C4-2B (cell line): ENCODE measurements at regions not wholly inside any gene's neighbourhood (a gene's known extent, or its start where the extent isn't known, plus 50 kb on each side); places are given as distances from the start of the nearest gene placed in this dataset.

Experiments
- H3K27ac ChIP-seq: fragments of 450-650 bp; 2 replicates; pipeline ENCODE4 v1.5.1; 2017
- CTCF ChIP-seq: fragments of 450-650 bp; conservative IDR thresholded peaks from 2 replicates; pipeline ENCODE4 v1.5.1; 2017; ENCODE audit warnings: mild to moderate bottlenecking
- ZFX ChIP-seq: fragments of 450-650 bp; IDR thresholded peaks from 2 replicates; pipeline ENCODE4 v1.6.1; 2017

- TF ChIP-seq ZFX: no peak
- no peak for TF ChIP-seq CTCF
- H3K27ac ChIP-seq: no peak overlapping the region
Observed at GRCh38 chr2:83561592-83561991, 897.5 kb downstream of the SUCLG1 start.

DNA sequence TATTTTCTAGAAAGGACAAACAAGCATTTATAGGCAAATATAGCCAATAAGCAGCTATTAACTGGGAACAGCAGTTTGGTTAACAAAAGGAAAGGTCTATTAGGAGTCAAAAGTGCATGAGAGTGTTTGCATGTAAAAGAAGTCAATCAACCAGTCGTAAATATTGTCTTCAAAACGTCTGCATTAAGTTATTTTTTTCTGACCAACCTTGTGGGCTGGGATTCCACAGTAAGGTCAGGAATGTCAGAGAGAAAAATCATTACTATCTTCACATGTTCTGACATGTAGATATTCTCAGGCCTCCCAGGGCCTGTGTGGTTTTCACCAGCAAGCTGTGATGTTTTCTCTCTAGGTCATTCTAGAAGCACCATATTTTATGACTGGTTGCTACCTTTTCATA lies 922.5 kb downstream of the SUCLG1 start:
- no peak overlapping the region for H3K27ac ChIP-seq
- no peak for TF ChIP-seq ZFX
- TF ChIP-seq CTCF: no peak

DNA sequence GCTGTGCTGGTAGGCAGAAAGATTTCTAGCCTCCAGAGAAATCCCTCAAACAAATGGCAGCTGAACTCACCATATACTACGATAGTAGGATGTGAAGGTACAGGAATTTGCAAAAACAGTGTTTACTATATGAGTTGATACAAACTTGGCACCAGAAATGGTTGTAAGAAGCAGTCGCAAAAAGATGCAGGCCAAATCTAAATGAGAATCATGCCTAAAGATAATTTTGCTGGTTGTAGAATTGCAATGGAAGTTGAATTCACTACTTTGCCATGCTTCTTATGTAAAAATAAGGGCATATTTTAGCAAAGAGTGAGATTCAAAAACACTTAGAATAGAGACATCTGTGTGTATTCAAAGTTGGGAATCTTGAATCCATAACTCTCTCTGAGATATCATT lies 924.7 kb downstream of the SUCLG1 start:
- H3K27ac ChIP-seq: no peak overlapping the region
- TF ChIP-seq CTCF (no peak), ZFX (no peak)

DNA sequence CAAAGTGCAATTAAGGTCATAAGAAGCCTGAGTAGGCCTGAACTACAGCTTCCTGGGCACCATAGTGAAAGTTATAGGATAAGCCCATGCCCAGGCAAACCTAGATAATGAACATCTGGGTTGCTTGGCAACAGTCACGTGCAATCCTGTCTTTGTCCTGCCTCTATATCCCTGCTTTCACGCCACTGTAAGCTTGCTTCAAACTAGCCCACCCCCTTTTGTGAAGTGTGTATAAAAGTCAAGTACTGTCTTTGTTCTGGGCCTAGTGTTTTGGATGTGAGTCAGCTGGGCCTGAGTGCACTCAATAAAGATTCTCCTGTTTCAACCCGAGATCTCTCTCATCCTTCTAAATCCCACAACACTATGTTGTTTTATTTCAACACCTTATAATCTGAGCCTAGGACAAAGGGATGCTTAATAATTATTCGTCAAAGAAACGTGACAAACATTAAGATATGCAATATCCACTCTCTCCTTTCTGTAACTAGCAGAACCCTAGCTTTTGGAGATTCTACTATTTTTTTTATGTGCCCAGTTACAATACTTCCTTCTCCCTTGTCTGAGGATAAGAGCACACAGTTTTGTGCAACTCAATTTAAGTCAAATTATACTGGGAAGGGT lies 927.8 kb downstream of the SUCLG1 start:
- H3K27ac ChIP-seq: no peak overlapping the region
- no peak for TF ChIP-seq CTCF
- no peak for TF ChIP-seq ZFX

DNA sequence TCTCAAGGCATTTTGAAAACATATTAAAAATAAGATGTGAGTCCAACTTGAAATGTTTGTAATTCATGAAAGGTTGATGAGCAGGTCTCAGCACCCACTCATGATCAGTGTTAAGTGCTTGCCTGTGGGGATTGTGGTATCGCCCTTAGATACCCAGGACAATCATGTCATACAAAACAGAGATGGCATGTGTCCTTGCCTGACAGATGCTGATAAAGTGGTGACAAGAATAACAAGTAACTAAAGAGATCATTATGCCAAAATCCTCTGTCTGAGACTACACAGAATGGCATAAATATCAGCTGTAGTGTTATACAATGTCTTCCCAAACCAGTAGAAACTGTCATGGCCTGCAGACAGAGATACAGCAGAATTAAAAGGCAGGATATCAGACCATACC lies 930.3 kb downstream of the SUCLG1 start:
- no peak for TF ChIP-seq ZFX
- no peak for TF ChIP-seq CTCF
- H3K27ac ChIP-seq: no peak overlapping the region

- no peak overlapping the region for H3K27ac ChIP-seq
- TF ChIP-seq CTCF (no peak), ZFX (no peak)
Observed at GRCh38 chr2:83522891-83523493, 936.1 kb downstream of the SUCLG1 start.

- no peak overlapping the region for H3K27ac ChIP-seq
- TF ChIP-seq CTCF: peak; percentile 2; the same call in 1 of the 2 replicates
- no peak for TF ChIP-seq ZFX
Observed at GRCh38 chr2:83517727-83518368, 941.2 kb downstream of the SUCLG1 start.
